Keratinocyte (primary cell): ENCODE measurements at regions not wholly inside any gene's neighbourhood (a gene's known extent, or its start where the extent isn't known, plus 50 kb on each side); places are given as distances from the start of the nearest gene placed in this dataset.
"Not testable (repeated sequence)": the region's sequence is repeated elsewhere in the genome, so short reads cannot be mapped to it uniquely, and the experiment has no call there.

Experiments used
- DNase-seq: peaks from one replicate; pipeline ENCODE4 v3.0.0-alpha.2; 2011; ENCODE audit warnings: low read depth, missing footprints, low spot score
- FAIRE-seq: peaks from 2 replicates; lab custom pipeline; 2011; peaks lifted over from hg19 to GRCh38; lab: Jason Lieb, UNC
- H2AFZ ChIP-seq: 2 replicates; pipeline ENCODE4 v1.6.0; 2012; ENCODE audit warnings: low read length, control low read depth, inconsistent platforms; ENCODE audit not compliant: control insufficient read depth
- H3K27ac ChIP-seq: 2 replicates; pipeline ENCODE4 v1.5.1; 2011; ENCODE audit warnings: low read length; ENCODE audit not compliant: control insufficient read depth, insufficient read depth
- H3K27me3 ChIP-seq: 3 replicates; pipeline ENCODE4 v1.6.0; 2011; ENCODE audit warnings: low read length; ENCODE audit not compliant: control insufficient read depth, insufficient read depth; ENCODE audit errors: extremely low read depth
- H3K36me3 ChIP-seq, 2 experiments: 2 replicates in 1 of 2; 3 replicates in 1 of 2; pipeline ENCODE4 v1.5.1; 2011; ENCODE audit warnings: low read length in 2 of 2, mild to moderate bottlenecking in 1 of 2; ENCODE audit not compliant: control insufficient read depth in 2 of 2, insufficient read depth in 2 of 2; ENCODE audit errors: extremely low read depth in 1 of 2
- H3K4me1 ChIP-seq: 3 replicates; pipeline ENCODE4 v1.5.1; 2011; ENCODE audit warnings: low read length; ENCODE audit not compliant: control insufficient read depth, insufficient read depth; ENCODE audit errors: extremely low read depth
- H3K4me2 ChIP-seq: 3 replicates; pipeline ENCODE4 v1.6.0; 2011; ENCODE audit warnings: low read depth, low read length; ENCODE audit not compliant: control insufficient read depth, insufficient read depth; ENCODE audit errors: extremely low read depth
- H3K4me3 ChIP-seq, 3 experiments: fragments of 200-600 bp in 1 of 3; sonication (generic) in 1 of 3; 2 replicates in 2 of 3; 3 replicates in 1 of 3; pipeline ENCODE4 v1.5.1; 2011 to 2016; ENCODE audit warnings: low read length in 3 of 3, mild to moderate bottlenecking in 3 of 3, control low read depth in 2 of 3, inconsistent platforms in 1 of 3, low read depth in 1 of 3, mixed read lengths in 1 of 3, mixed run types in 1 of 3, moderate library complexity in 1 of 3; ENCODE audit not compliant: control insufficient read depth in 2 of 3, insufficient read depth in 2 of 3; ENCODE audit errors: extremely low read depth in 1 of 3
- H3K79me2 ChIP-seq: 2 replicates; pipeline ENCODE4 v1.6.0; 2012; ENCODE audit warnings: low read length; ENCODE audit not compliant: control insufficient read depth, insufficient read depth
- H3K9ac ChIP-seq: 3 replicates; pipeline ENCODE4 v1.6.0; 2011; ENCODE audit warnings: low read length; ENCODE audit not compliant: control insufficient read depth, insufficient read depth; ENCODE audit errors: extremely low read depth
- H3K9me1 ChIP-seq: 3 replicates; pipeline ENCODE4 v1.6.0; 2011; ENCODE audit warnings: low read length; ENCODE audit not compliant: control insufficient read depth, insufficient read depth; ENCODE audit errors: extremely low read depth
- H3K9me3 ChIP-seq: 2 replicates; pipeline ENCODE4 v1.5.1; 2012; ENCODE audit warnings: low read depth, low read length; ENCODE audit not compliant: control insufficient read depth
- H4K20me1 ChIP-seq: 3 replicates; pipeline ENCODE4 v1.6.0; 2011; ENCODE audit warnings: low read length; ENCODE audit not compliant: control insufficient read depth, insufficient read depth; ENCODE audit errors: extremely low read depth
- CTCF ChIP-seq, 3 experiments: IDR thresholded peaks in 1 of 3; conservative IDR thresholded peaks in 1 of 3; optimal IDR thresholded peaks in 1 of 3; 2 replicates in 2 of 3; 3 replicates in 1 of 3; pipeline versions ENCODE3 to v1.5.1; 2011; ENCODE audit warnings: low read length in 3 of 3, mild to moderate bottlenecking in 3 of 3, moderate library complexity in 2 of 3, control low read depth in 1 of 3, inconsistent platforms in 1 of 3; ENCODE audit not compliant: insufficient read depth in 2 of 3; ENCODE audit errors: extremely low read depth in 1 of 3
- EZH2 ChIP-seq: IDR thresholded peaks from one replicate; pipeline ENCODE4 v1.6.1; 2012; ENCODE audit warnings: inconsistent platforms, mild to moderate bottlenecking, low read length, moderate library complexity
- dilution Hi-C: fragments of 300-500 bp; cut with MboI; formaldehyde crosslinking; loops from one replicate; pipeline ENCODE4 v1.7.0; 2020; ENCODE audit warnings: low sequenced_read_pairs; ENCODE audit not compliant: extremely low pct_ligation_motif_present

GRCh38 chr15:85289677-85290365, 90.6 kb upstream of the AKAP13 start:
- Histone ChIP-seq H4K20me1 (no peaks in the 10 kb centered on the region), H2AFZ (peak overlapping the region; percentile 22), H3K36me3 (no peaks in the 10 kb centered on the region), H3K4me3 (peak overlapping the region in 1 of 3 experiments; percentile 13), H3K4me2 (peak overlapping the region; percentile 62), H3K9me1 (no peaks in the 10 kb centered on the region), H3K9me3 (no peaks in the 10 kb centered on the region), H3K79me2 (no peaks in the 10 kb centered on the region), H3K4me1 (peaks cover 14% of the 10 kb centered on the region), H3K27me3 (no peaks in the 10 kb centered on the region), H3K9ac (no peak overlapping the region), H3K27ac (no peak overlapping the region)
- DNase-seq (no peak), FAIRE-seq (peak; percentile 83)
- dilution Hi-C loops = no loop called here
- TF ChIP-seq CTCF (optimal IDR thresholded peaks at IDR 0.05 in 1 of 3, IDR thresholded peaks at IDR 0.05 in 1 of 3, conservative IDR thresholded peaks at IDR 0.05 in 1 of 3; ENCODE audit: extremely low read depth in 1 of 3, insufficient read depth in 2 of 3, low read length in 3 of 3) (peak; percentile 64 to 78 (median 66)), EZH2 (no peak)

GRCh38 chr15:85292583-85292982, 87.8 kb upstream of the AKAP13 start:
- H2AFZ ChIP-seq, H4K20me1 ChIP-seq, H3K9me3 ChIP-seq, H3K27me3 ChIP-seq, H3K4me3 ChIP-seq, H3K9ac ChIP-seq, H3K9me1 ChIP-seq, FAIRE-seq, H3K79me2 ChIP-seq, H3K36me3 ChIP-seq, dilution Hi-C loops, DNase-seq, H3K4me2 ChIP-seq, H3K27ac ChIP-seq: not testable (repeated sequence)
- peaks cover 17% of the 10 kb centered on the region for H3K4me1 ChIP-seq
